Amygdala (tissue), 56 donors: ENCODE measurements at regions not wholly inside any gene's neighbourhood (a gene's known extent, or its start where the extent isn't known, plus 50 kb on each side); places are given as distances from the start of the nearest gene placed in this dataset.
"Not testable (repeated sequence)": the region's sequence is repeated elsewhere in the genome, so short reads cannot be mapped to it uniquely, and the experiment has no call there.

Experiments
- DNase-seq, 56 donors: peaks; one replicate each; lab custom pipeline; 2025; lab: John Stamatoyannopoulos, UW

DNA sequence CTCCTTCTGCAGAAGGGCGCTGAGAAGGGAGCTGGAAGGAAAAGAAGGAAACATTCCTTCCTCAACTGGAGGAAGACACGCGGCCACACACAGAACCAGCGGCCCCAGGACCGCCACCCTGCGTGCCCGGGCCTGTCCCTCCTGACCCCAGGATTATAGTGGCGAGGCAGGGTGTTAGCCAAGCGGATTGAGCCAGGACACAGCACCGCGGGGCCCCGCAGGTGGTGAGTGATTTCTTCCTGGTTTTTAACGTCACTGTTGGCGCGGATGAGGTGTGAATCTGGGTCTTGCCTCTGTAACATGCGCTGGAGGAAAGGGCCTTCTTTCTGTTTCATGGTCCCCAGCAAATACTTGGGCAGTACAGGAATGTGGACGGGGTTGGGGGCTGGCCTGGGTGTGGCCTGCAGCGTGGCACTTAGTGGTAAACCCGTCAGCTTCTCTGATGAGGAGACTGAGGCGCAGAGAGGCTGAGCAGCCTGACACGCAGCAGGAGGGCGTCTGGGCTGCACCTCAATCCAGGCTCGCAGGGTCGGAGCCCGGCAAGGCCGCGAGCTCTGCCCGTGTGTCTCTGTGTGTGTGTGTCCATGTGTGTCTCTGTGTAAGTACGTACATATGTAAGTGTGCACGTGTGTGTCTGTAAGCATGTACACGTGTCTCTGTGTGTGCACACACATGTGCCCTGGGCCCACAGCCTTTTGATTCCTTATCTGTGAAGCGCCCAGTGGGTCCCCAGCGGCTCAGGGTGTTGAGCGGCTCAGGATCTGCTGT, 158.4 kb upstream of the ZNF469 start:
- DNase-seq = not testable (repeated sequence)

DNA sequence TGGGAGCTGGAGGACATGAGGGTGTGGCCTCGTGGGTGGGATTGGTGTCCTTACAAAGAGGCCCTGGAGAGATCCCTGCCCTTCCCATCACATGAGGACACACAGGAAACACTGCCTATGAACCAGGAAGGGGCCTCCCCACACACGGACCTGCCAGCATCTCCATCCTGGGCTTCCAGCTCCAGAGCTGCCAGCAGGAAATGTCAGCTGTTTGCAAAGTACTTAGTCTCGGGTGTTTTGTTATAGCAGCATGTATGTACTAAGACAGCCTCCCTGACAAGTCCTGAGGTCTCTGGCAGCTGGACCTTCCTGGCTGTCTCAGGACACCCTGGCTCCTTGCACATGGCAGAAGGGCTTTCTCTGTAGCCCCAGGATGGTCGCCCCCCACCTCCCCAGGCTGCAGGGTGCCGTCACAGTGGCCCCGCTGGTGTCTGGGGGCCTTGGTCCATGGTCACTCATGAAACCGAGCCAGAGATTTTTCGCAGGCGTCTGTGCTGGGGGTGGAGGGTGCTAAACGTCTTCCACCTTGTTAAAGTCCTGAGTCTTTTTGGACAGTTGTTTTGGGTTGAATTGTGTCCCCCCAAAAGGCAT, 157.0 kb upstream of the ZNF469 start:
- not testable (repeated sequence) for DNase-seq

DNA sequence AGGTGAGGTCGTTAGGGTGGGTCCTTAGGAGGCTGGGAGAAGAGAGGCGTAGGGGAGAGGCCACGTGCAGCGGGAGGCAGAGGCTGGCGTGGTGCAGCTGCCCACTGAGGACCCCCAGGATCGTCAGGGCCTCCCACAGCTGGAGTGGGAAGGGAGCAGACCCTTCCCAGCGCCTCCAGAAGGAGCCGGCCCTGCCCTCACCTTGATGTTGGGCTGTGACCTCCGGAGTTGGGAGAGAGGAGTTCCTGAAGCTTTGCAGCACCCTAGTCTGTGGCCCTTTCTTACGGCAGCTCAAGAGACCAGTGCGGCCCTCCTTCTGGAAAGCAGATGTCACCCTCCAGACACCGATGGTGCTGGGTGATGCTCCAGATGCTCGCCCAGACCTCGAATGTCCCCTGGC, 156.5 kb upstream of the ZNF469 start:
- not testable (repeated sequence) for DNase-seq

DNA sequence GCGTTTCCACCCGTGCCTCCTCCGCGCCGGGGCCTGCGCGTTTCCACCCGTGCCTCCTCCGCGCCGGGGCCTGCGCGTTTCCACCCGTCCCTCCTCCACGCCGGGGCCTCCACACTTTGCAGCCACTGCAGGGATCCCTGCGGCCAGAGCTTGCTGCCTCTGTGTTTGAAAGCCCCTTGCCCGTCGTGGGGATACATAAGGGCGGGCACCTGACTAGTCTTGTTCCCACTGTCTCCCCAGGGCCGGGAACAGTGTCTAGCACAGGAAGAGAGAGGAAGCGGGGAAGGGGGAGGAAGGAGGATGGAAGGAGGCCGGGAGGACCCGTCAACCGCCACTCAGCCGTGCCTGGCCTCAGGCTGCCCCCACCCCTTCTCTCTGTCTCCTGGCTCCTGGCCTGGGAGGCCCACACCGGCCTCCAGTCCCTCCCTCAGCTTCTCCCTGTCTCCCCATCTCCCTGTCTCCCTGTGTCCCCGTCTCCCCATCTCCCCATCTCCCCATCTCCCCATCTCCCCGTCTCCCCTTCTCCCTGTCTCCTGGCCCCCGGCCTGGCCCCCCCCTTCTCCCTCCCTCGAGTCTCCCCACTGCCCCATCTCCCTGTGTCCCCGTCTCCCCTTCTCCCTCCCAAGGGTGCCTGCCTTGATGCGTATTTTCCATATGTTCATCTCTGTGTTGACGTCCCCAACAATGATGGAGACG, 155.6 kb upstream of the ZNF469 start:
- not testable (repeated sequence) for DNase-seq

DNA sequence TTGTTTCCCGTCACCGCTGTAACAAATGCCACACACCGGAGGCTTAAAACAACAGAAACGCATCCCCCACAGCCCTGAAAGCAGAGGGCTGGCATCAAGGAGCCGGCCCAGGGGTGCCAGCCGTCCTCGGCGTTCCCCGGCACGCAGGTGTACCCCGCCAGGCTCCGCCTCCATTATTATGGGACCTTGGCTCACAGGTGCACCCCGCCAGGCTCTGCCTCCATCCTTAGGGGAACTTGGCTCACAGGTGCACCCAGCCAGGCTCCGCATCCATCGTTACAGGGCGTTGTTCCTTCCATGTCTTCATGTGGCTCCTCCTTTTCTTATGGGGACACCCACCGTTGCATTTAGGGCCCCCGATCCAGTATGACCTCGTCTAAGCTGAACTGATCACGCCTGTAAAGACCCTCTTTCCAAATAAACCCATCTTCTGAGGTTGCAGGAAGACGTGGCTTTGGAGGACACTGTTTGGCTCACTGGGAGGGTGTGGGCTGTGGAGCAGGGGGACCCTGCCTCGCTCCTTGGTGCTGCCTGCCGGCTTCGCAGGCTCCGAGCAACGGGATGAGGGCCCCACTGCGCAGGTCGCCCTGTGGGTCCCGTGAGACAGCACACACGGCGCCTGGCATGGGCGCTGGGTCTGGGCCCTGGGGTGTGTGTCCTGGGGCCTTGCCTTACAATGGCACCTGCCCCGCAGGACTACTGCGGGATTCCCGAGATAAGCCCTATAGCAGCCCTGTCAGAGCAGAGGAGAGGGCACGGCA, 154.9 kb upstream of the ZNF469 start:
- not testable (repeated sequence) for DNase-seq

DNA sequence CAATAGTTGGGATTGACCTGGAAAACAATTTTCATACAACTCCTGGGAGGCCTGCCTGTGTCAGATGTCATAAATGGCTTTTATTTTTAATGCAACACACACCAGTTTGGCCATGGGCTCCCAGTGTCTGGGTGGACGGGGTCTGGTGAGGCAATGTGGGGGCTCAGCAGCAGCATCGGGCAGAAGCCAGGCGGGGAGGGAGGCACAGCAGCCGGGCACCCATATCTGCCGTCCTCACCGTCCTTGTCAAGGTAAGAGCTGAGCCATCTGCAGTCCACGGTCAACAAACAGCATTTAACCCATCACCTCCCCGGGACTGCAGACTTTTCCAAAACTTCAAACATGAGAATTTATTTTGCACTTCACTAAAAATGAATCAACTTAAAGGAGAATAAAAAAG, 154.0 kb upstream of the ZNF469 start:
- DNase-seq = not testable (repeated sequence)

DNA sequence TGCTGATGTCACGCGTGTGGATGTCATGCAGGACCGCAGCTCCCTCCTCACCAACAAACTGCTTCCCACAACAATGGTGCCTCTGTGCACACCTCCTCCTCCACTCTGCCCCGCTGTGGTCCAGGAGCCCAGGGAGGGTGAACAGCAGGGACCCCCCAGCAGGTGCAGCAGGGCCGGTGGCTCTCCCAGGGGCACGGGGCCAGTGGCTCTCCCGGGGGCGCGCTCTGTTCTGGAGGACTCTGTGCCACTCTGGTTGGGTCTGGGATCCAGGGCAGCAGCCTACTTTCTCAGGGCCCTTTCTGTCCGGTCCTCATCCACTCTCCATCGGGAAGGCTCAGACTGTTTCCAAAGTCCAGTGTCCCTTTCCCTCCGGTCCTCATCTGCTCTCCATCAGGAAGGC, 153.0 kb upstream of the ZNF469 start:
- not testable (repeated sequence) for DNase-seq

DNA sequence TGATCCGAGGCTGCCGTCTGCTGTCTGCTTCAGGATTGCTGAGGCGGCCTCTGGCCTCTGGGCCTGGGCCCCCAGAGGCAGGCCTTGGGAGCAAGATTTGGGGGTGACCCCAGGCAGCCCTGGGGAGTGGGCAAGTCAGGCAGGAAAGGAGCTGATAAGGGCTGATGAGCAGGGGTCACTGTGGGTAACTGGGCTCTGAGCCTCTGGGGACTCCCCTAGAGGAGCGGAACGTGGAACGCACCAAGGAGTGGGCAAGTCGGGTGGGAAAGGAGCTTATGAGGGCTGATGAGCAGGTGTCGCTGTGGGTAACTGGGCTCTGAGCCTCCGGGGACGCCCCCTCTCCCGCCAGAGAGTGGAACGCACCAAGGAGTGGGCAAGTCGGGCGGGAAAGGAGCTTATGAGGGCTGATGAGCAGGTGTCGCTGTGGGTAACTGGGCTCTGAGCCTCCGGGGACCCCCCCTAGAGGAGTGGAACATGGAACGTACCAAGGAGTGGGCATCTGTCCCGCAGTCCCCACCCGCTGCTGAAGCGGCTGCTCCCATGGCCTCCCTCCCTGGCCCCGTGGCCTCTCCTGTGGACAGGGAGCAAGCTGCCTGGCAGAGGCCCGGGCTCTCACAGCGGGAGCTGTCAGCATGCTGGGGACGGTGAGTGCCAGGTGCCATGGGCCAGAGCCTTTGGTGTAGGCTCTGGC, 152.3 kb upstream of the ZNF469 start:
- DNase-seq = not testable (repeated sequence)

DNA sequence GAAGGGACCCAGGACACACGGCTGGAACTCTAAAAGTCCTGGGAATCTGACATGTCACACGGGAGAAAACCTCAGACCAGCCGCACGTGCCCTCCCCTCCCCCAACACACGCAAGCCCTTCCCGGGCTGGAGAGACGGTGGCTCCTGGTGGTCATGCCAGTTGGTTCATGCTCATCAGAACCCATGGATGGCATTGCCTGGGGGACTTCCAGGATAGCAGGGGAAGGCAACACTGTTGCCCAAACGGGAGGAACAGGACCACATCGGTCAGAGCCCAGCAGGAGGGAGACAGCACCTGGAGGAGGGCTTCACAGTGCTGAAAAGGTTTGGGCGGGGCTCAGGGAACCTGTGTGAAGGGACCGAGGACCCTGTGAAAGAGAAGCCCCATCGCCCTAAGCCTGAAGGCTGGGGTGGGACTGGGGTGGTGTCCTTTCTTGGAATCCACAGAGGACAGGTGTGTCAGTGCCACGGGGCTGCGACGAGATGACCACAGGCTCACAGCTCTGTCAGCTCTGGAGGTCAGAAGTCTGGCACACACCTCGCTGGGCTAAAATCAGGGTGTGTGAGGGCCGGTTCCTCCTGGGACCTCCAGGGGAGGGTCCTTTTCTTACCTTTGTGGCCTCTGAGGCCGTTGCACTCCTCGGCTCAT, 151.7 kb upstream of the ZNF469 start:
- DNase-seq = not testable (repeated sequence)

DNA sequence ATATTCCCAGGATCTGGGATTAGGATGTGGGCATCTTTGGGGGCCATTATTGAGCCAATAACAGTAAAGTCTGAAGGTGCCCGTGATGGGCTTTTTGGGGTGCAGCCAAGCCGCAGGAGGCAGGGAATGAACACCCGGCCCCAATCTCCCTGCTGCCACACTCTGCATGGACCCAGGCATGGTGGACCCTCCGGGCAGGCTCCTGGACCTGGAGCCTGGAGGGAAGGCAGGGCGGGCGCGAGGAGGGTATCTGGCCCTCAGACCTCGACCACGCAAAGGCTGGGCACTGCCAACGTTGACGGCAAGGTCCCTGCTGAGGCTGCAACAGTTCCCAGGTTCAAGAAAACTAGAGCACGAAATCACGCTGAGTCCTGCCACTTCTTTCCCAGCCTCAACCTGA, 150.9 kb upstream of the ZNF469 start:
- DNase-seq = not testable (repeated sequence)

DNA sequence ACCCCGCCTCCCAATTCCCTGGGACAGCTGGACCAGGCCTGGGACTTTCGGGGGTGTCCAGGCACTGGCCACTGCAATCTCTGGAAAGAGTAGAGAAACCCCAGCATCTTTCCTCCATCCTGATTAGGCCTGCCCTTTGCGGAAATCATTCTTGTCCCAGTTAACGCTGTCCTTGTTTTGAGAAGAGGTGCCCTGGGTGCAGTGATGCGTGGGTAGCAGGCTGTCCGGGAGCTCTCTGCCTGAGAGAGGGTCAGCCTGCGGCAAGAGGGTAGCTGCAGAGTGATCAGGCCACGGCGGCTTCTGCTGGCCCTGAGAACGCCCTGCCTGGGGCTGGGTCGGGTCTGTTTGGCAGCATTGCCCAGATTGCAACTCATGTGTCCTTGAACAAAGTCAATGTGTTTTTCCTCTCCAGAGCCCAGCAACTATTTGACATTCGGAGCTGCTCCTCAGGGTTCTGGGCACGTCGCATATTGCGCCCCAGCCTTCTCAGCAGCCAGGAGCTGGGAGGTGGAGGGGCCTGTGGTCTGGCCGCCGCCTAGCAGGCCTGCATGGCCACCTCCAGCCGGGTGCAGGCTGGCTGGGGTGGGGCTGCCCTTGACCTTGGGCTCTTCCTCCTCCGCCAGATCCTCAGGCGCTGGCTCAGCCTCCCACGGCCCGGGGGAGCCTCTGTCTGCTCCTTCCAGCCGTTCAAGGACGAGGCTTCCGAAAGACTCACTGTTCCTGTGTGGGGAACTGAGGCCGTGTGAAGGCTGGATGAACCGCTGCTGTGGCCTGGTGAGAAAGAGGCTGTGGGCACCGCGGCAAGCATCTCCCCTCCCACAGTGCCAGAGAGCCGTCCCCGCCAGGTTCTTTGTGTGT, 150.1 kb upstream of the ZNF469 start:
- DNase-seq = peak in 1 of 56 donors; percentile 39

DNA sequence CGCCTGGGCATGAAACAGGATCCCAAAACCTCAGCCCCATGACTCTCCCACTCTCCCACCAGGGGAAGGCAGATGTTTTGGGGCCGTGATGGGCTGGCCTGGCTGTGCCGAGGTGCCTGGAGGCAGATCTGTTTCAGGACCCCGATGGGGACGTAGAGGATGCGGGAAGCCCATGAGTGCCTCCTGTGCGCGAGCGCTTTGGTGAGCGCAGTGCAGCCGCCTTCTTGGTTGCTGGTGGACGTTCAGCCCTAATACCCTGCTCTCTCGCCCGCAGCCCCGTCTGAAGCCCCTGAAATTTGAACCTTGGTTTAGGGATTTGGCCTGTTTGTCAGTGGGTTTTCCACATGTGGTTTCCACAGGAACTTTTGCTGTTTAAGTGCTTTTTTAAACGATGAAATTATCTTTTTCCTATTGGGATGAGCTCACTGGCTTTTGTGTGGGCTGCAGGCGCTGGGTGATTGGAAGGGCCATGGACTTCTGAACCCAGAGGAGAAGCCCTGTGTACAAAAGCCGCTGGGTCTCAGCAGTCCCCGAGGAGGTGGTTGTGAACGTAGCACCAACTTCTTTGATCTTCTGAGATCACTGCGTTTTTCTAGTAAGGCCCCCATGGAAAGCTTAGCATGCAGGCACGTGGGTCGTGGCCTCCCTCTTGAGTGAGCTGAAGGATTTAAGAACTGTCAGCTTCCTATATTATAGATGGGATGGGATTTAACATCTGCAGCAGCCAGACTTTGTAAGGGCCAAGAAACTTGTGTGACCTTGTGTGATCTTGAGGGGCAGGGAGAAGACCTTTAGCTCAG, 148.9 kb upstream of the ZNF469 start:
- not testable (repeated sequence) for DNase-seq

DNA sequence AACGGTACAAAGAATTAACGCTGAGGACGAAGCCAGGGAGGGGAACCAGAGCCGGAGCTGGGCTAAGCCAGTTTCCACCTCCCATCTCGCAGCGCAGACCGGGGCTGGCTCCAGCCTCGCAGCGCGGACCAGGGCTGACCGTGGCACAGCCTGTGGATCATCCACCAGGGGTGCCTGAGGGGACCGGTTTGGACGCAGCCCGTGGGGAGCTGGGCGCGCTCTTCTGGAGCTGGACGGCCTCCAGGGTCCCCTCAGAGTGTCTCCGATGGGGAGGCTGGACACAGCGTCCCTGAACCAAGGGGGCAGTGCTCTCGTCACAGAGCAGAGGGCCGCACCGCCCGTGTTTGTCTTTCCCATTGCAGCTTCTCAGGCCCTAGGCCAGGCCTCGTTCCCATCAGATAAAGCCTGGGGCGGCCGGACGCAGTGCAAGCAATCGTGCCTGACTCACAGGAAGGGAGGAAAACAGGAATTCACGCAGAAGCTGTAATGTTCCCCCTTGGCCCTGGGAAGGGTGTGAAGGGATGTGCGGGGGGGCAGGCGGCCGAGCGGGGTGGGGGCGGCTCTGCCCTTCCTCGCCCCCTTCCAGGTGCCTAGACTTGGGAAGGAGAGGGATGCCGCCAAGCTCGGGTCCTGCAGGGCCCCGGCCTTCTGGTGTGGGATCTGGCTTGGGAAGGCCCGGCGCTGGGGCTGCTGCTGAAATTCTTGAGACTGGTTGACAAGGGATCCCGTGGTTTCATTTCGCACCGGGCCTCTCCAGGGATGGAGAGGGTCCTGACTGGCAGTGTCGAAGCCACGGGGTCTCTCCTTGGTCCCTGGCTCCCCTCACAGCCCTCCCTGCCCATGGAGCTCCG, 148.1 kb upstream of the ZNF469 start:
- DNase-seq = not testable (repeated sequence)

DNA sequence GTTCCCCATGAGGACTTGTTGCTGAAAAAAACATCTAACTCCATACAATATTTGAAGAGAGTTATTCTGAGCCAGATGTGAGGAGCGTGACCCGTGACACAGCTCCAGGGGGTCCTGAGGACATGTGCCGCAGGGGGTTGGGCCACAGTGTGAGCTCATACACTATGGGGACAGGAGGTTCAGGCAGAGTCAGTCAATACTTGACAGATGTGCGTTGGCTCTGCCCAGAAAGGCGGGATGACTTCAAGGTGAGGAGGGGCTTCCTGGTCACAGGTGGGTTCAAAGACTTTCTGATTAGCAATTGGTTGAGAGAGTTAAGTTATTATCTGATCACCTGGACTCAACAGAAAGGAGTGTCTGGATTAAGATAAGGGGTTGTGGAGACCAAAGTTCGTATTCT, 147.1 kb upstream of the ZNF469 start:
- DNase-seq = not testable (repeated sequence)

DNA sequence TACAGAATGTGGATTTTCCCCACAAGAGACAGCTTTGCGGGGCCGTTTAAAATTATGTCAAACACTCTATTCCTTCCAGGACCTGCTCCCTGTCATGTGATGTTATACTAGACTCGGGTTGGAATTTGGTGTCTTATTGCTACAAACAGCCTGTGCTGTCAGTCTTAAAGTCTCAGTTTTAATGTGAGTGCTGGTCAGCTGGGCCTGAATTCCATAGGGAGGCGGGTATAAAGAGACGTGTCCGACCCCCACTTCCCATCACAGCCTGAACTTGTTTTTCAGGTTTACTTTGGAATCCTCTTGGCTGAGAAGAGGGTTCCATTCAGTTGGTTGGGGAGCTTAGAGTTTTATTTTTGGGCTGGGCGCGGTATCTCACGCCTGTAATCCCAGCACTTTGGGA, 146.5 kb upstream of the ZNF469 start:
- not testable (repeated sequence) for DNase-seq

DNA sequence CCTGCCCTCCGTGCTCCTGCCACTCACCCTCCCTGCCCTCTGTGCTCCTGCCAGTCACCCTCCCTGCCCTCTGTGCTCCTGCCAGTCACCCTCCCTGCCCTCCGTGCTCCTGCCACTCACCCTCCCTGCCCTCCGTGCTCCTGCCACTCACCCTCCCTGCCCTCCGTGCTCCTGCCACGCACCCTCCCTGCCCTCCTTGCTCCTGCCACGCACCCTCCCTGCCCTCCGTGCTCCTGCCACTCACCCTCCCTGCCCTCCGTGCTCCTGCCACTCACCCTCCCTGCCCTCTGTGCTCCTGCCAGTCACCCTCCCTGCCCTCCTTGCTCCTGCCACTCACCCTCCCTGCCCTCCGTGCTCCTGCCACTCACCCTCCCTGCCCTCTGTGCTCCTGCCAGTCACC, 145.4 kb upstream of the ZNF469 start:
- not testable (repeated sequence) for DNase-seq
